ENCODE measurements at regions not wholly inside any gene's neighbourhood (a gene's known extent, or its start where the extent isn't known, plus 50 kb on each side); places are given as distances from the start of the nearest gene placed in this dataset.

DNA sequence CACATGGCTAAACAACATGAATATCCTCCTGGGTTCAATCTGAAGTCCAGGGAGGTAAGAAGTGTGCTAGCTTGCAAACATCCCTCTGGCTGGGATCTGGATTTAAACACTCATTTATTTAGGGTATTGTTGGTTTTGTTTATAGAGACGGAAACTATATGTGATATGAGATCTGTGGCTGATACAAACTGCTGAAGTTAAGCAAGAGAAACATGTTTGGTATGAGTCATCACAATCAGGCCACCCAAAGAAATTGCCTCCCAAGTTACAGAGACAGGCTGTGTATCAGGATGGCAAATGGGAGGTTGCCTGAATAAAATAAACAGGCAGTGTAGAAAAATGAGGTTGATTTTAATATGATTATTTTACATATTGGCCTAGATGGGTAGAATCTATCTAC lies 562.1 kb downstream of the IGSF11 start:
- Histone ChIP-seq H3K9me3 (no peaks in the 10 kb centered on the region), H3K27ac (no peak overlapping the region), H3K4me3 (no peak overlapping the region), H3K27me3 (no peaks in the 10 kb centered on the region), H3K4me1 (no peaks in the 10 kb centered on the region), H3K9ac (ENCODE audit: low read depth in 2 of 2, low read length in 2 of 2) (no peak overlapping the region), H3K36me3 (no peaks in the 10 kb centered on the region)
- DNase-seq = no peak
- TF ChIP-seq, protein P1, sequence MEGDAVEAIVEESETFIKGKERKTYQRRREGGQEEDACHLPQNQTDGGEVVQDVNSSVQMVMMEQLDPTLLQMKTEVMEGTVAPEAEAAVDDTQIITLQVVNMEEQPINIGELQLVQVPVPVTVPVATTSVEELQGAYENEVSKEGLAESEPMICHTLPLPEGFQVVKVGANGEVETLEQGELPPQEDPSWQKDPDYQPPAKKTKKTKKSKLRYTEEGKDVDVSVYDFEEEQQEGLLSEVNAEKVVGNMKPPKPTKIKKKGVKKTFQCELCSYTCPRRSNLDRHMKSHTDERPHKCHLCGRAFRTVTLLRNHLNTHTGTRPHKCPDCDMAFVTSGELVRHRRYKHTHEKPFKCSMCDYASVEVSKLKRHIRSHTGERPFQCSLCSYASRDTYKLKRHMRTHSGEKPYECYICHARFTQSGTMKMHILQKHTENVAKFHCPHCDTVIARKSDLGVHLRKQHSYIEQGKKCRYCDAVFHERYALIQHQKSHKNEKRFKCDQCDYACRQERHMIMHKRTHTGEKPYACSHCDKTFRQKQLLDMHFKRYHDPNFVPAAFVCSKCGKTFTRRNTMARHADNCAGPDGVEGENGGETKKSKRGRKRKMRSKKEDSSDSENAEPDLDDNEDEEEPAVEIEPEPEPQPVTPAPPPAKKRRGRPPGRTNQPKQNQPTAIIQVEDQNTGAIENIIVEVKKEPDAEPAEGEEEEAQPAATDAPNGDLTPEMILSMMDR (IDR thresholded peaks at IDR 0.05) = no peak
- intact Hi-C loops (cut with DNase I) = no loop called here

DNA sequence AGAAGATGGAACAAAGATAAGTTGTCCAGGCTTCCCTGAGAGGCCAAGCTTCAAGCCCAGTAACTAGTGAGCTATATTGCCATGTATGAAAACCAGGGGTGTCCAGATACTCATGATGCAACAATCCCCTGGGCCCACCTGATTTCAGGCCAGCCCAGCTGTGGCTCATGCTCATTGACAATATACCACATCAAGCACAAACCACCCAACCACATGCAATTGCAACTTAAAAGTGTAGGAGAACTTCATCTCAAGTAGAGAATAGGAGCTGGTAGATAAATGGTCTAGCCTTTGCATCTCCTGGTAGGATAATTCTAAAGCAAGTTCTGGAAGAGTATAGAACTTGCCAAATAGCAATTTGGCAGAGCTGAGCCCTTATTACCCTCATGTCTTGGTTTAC lies 561.3 kb downstream of the IGSF11 start:
- H3K4me1 ChIP-seq = no peaks in the 10 kb centered on the region
- H3K9me3 ChIP-seq = no peaks in the 10 kb centered on the region
- H3K9ac ChIP-seq (ENCODE audit: low read depth in 2 of 2, low read length in 2 of 2) = no peak overlapping the region
- no peak overlapping the region for H3K27ac ChIP-seq
- no peak overlapping the region for H3K4me3 ChIP-seq
- H3K36me3 ChIP-seq = no peaks in the 10 kb centered on the region
- intact Hi-C loops (cut with DNase I) = no loop called here
- H3K27me3 ChIP-seq = no peaks in the 10 kb centered on the region
- TF ChIP-seq, protein P1 (IDR thresholded peaks at IDR 0.05) = no peak
- DNase-seq = no peak

DNA sequence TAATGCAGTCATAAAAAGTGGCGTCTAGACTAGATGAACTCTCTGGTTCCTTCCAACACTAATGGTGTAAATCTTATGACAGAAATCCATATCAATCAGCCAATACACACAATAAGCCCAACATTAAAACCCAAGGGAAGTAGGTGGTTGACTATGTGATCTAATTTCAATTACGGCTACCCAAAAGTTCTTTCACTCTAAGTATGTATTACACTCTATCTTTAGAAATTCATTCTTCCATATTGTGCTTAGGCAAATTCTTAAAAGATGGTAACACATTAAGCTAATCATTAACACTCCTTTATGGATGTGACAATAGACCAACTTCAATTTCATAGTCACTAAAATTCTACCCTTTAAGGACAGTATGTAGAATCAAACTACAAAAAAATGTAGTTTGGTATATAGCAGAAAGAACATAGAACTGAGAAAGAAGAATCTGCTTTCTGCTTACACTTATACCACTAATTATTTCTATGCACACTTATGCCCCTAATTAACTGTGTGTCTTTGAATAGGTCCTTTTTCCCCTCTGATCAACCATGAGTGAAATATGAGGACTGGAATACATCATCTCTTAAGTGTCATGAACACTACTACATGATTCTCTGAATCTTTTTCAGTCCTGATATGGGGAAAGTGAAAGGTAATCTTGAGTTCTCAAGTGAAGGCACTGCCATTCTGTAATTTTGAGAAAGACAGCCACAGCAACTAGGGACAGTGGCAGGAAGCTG lies 557.6 kb downstream of the IGSF11 start:
- no peak overlapping the region for H3K9ac ChIP-seq (ENCODE audit: low read depth in 2 of 2, low read length in 2 of 2)
- no peak overlapping the region for H3K27ac ChIP-seq
- TF ChIP-seq, protein P1 (IDR thresholded peaks at IDR 0.05) = no peak
- H3K4me3 ChIP-seq = no peak overlapping the region
- intact Hi-C loops (cut with DNase I) = no loop called here
- H3K27me3 ChIP-seq = no peaks in the 10 kb centered on the region
- no peaks in the 10 kb centered on the region for H3K9me3 ChIP-seq
- no peaks in the 10 kb centered on the region for H3K36me3 ChIP-seq
- H3K4me1 ChIP-seq = no peaks in the 10 kb centered on the region
- no peak for DNase-seq

DNA sequence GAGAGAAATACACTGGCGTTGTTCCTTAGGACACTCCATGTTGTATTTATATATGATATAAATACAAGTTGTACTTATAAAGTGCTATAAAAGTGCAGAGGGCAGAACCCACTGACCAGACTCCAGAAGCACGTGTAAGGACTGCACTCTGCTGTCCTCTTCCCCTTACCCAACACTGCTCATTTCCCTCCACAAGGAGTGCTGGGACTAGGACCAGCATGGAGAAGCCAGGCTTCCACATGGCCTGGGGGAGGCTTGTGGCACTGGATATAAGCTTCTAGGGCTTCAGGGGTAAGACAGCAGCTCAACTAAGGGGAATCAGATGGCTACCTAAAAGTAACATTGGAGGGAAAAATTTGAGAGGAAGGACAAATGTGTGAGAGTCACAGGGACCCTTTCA lies 556.9 kb downstream of the IGSF11 start:
- TF ChIP-seq, protein P1 (IDR thresholded peaks at IDR 0.05) = no peak
- H3K4me3 ChIP-seq = no peak overlapping the region
- H3K27me3 ChIP-seq = no peaks in the 10 kb centered on the region
- no peak for DNase-seq
- H3K4me1 ChIP-seq = no peaks in the 10 kb centered on the region
- H3K9ac ChIP-seq (ENCODE audit: low read depth in 2 of 2, low read length in 2 of 2) = no peak overlapping the region
- no peaks in the 10 kb centered on the region for H3K9me3 ChIP-seq
- no peak overlapping the region for H3K27ac ChIP-seq
- no peaks in the 10 kb centered on the region for H3K36me3 ChIP-seq
- intact Hi-C loops (cut with DNase I) = no loop called here

DNA sequence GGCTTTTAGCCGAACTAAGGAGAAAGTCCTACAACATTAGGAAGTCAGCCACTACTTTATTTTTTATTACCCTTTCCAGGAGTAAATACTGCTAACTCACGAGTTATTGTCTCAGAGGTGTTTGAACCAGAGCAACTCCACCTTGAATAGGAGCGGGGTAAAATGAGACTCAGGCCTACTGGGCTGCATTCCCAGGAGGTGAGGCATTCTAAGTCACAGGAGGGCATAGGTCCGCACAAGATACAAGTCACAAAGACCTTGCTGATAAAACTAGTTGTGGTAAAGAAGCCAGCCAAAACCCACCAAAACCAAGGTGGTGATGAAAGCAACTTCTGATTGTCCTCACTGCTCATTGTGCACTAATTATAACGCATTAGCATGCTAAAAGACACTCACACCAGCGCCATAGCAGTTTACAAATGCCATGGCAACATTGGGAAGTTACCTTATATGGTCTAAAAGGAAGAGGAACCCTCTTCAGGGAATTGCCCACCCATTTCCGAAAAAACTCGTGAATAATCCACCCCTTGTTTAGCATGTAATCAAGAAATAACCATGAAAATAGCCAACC lies 555.9 kb downstream of the IGSF11 start:
- Histone ChIP-seq H3K9me3 (no peaks in the 10 kb centered on the region), H3K27me3 (no peaks in the 10 kb centered on the region), H3K9ac (ENCODE audit: low read depth in 2 of 2, low read length in 2 of 2) (no peak overlapping the region), H3K36me3 (no peaks in the 10 kb centered on the region), H3K4me3 (no peak overlapping the region), H3K4me1 (no peaks in the 10 kb centered on the region), H3K27ac (no peak overlapping the region)
- TF ChIP-seq, protein P1 (IDR thresholded peaks at IDR 0.05) = no peak
- intact Hi-C loops (cut with DNase I) = no loop called here
- no peak for DNase-seq

Measured in colonic mucosa (tissue), 4 donors.